CD4-positive, alpha-beta T cell treated with Interleukin-17A for 1 hour (primary cell): ENCODE measurements at regions not wholly inside any gene's neighbourhood (a gene's known extent, or its start where the extent isn't known, plus 50 kb on each side); places are given as distances from the start of the nearest gene placed in this dataset.

Experiments
- DNase-seq: peaks from one replicate; pipeline ENCODE4 v3.0.0-alpha.2; 2020

GRCh38 chr14:98458702-98459101 lies 813.3 kb downstream of the BCL11B start:
- no peak for DNase-seq

- DNase-seq, result no peak
Measured at GRCh38 chr14:98462908-98463307, 809.1 kb downstream of the BCL11B start.

GRCh38 chr14:98466807-98467206 lies 805.2 kb downstream of the BCL11B start:
- no peak for DNase-seq

GRCh38 chr14:98470663-98471062 lies 801.3 kb downstream of the BCL11B start:
- DNase-seq, result no peak

GRCh38 chr14:98474900-98475299 lies 797.1 kb downstream of the BCL11B start:
- no peak for DNase-seq

DNA sequence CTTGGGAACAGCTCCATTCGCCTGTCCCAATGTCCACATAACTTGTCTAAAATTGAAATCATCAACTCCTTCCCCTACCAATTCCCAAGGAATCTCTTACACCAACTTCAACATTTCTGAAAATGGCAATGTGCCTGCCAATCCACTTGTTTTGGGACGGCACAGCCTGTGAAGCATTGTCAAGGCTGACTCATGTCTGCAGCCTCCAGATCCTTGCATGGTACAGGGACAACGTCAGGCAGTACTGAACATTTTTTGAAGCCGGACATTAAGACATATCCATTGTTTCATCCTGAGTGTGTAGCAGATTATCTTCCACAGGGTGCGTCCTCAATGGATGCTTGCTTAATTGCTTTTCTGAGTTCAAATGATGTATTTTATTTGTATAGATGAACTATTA lies 794.1 kb downstream of the BCL11B start:
- DNase-seq, result no peak

DNA sequence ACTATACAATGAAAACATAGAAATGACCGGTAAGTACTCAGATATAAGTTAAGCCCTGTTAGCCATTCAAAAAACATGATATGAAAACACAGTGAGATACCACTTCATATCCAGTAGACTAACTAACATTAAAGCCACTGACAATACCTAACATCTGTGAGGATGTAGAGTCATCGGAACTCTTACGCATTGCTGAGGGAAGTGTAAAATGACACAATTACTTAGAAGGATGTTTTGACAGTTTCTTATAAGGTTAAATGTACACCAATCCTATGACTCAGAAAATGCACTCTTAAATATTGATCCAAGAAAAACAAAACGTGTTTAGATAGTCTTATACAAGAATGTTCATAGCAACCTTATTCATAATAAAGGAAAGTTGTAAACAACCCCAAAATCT lies 782.9 kb downstream of the BCL11B start:
- no peak for DNase-seq

GRCh38 chr14:98494582-98494981 lies 777.4 kb downstream of the BCL11B start:
- DNase-seq, result no peak

DNA sequence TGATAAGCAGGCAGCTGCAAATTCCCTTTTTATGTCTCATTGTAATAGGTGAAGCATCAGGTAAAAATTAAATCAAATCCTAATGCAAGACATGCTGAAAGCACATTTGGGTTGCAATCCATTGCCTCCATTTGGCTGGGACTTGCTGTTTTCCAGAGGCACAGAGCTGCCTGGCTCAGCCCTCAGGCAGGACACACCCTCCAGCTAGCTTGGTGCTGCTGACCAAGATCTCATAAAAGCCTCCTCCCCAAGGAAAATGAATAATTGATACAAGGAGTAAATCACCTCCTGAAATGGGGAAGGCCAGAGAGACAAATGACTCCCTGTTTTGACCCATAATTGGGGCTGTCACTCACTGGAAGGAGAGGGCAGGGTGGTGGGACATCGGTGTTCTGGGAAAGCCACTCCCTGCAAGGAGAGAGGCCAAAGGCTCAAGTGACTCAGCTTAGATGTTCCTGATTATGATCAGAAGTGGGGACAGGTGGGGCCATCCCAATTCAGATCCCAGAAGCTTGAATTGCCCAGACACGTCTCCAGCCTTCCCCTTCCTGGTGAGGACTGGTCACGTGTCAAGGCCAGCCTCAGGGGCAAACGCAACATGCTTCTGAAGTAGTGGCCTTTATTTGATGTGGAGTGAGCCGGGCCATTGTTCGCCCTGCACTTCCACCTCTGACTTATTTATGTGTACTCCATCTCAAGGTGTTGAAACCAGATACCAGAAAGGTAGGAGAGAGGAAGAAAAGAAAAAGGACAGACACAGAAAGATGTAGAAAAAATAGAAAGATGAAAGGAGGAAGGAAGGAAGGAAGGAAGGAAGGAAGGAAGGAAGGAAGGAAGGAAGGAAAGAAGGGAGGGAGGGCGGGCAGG lies 773.7 kb downstream of the BCL11B start:
- DNase-seq, result no peak

- DNase-seq, result no peak
Measured at GRCh38 chr14:98501335-98501734, 770.7 kb downstream of the BCL11B start.

- no peak for DNase-seq
Measured at GRCh38 chr14:98501836-98502235, 770.2 kb downstream of the BCL11B start.

DNA sequence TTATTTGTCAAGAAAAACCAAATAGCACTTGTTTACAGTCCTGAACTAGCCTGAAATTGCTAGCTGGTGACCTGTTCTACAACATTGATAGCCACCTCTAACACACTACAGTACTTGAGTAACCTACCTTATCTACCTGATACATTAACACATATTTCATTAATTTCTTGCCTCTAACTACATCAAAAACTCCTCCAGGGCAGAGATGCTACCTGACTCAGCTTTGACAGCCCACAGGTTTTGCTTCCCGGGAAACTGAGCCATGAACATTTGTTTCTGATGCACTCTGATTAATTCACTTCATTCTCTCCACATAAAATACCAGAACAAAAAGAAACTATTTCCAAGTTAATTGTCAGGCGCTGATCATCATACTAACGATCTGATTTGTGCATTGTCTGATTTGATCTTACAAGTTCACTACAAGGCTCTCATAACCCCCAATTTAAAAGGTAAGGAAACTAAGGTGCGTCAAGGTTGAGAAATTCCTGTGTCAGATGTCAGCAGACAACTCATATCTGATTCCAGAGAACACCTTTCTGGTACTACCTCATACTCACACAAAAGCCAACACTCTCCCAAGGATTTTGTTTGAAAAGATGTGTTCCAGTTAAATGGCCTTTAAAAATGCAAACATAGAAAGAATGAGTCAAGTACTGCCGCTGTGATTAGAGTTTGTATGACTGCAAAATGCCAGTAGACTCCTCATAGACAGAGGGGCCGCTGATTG lies 768.7 kb downstream of the BCL11B start:
- DNase-seq, result no peak

GRCh38 chr14:98507264-98507663 lies 764.7 kb downstream of the BCL11B start:
- DNase-seq, result no peak

- DNase-seq, result no peak
Measured at GRCh38 chr14:98510392-98510791, 761.6 kb downstream of the BCL11B start.

DNA sequence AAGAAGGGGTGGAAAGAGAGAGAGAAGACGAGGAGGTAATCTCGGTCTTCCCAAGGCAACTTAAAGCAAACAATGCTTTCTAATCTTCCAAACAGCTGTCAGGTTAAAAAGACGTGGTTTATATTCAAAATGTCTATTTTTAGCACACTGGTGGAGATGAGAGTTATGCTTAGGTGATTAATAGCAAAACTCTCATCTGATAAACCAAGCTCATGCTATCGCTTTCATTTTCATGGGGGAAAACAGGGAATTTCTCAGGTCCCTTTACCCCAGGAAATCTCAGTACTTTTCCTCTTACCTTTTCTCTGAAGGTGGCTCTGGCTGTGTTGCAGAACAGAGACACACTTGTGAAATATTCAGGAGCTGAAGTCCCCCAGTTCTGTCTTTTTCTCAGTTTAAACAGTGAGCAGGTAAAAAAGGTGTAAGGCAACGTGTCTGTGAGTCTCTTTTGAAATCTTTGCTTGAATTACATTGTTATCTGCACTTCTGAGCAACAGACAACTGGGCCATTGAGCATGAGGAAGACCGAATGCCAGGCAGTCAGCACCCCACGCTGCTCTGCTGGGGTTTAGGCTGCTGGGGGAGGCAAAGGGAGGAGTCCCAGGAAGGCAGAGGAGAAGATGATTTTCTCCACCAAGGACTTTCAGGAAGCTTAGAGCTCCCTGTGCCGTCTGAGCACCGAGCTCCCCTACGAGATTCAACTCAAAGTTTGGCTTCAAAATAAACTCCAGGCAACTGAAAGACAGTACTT lies 759.3 kb downstream of the BCL11B start:
- no peak for DNase-seq

GRCh38 chr14:98513558-98513957 lies 758.4 kb downstream of the BCL11B start:
- no peak for DNase-seq

GRCh38 chr14:98514016-98514415 lies 758.0 kb downstream of the BCL11B start:
- no peak for DNase-seq

DNA sequence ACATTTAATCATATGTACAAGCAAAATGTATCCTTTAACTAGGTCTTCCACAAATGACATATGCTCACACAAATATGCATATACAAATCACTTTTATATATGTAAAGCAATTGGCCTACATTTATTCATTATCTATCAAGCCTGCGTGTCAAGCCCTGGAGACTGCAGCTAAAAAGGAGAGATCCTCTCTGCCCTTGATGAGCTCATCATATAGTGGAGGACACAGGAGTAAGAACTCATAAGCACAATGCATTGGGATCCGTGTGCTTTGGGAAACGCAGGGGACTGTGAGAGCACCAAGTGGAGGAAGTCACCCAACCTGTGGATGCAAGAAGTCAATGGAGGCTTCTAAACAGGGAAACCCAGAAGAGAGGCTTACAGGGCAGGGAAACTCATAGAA lies 735.7 kb downstream of the BCL11B start:
- DNase-seq, result no peak

DNA sequence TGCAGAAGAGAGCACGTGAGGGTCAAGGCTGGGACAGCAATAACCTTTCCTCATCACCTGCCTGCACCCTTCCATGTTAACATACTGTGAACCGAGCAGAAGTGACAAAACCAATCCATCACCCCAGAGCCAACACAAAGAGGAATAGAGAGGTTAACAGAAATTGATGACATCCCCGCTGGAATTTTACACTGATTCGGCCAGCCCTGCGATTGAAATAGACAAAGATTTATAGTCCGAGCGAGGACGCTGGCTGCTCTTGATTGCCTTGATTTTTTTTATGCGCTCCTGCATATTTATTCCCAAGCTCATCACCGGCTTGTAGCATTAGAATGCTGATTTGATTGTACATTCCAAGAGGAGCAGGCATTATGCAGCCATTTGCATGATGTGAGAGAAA lies 729.7 kb downstream of the BCL11B start:
- DNase-seq, result no peak

- no peak for DNase-seq
Measured at GRCh38 chr14:98543074-98543473, 728.9 kb downstream of the BCL11B start.

GRCh38 chr14:98544174-98544573 lies 727.8 kb downstream of the BCL11B start:
- DNase-seq, result no peak

DNA sequence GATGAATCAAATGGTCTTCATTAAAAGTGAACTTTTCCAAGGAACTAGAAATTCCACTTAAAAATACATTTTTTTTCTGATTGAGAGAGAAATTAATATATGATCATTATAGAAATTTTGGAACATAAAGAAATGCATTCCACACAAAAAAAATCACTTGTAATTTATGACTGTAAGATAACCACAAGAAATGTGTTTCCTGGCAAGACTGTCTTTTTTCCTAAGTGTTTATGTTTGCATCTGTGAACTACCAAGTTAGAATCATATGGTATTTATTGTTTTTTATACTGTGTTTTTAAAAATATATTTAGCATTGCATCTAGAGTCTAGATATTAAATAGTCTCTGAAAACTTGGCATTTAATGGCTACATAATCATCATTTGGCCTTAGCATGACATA lies 726.8 kb downstream of the BCL11B start:
- no peak for DNase-seq

DNA sequence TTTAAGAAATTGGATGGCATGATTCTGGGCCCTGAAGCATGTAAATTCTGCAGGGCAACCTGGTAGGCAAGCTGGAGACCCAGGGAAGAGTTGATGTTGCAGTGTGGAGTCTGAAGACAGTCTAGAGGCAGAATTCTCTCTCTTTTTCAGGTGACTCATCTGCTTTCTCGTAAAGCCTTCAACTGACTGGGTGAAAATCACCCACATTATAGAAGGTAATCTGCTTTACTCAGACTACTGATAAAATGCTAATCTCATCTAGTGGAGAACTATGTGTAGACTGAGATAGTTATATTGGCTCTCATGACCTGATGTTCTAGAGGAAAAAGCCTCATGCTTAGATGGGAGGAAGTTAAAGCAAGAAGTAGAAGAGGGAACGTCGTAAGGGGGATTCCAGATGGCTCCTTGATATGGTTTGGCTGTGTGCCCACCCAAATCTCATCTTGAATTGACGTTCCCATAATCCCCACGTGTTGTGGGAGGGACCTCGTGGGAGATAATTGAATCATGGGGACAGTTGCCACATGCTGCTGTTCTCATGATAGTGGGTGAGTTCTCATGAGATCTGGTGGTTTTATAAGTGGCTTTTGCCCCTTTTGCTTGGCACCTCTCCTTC lies 723.8 kb downstream of the BCL11B start:
- peak; percentile 4 for DNase-seq
